ENCODE measurements at regions not wholly inside any gene's neighbourhood (a gene's known extent, or its start where the extent isn't known, plus 50 kb on each side); places are given as distances from the start of the nearest gene placed in this dataset.

DNA sequence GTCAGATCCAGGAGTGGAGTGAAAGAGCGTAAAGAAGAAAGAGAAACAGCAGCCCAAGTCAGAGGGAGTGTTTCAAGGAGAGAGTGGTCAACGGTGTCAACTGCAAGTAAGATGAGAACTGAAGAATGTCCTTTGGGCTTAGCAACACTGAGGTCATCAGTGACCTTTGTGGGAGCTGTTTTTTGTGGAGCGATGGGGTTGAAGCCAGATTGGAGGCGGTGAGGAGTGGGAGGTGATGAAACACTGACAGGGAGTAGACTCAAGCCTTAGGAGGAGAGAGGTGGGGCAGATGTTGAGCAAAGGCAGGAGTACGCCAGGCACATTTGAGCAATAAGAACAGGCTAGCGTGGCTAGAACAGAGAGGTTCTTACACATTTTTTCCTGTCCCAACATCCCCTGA, 103.7 kb upstream of the GNAO1 start:
- Histone ChIP-seq H3K36me3 (no peaks in the 10 kb centered on the region), H3K27me3 (peaks cover 0 to 4% of the 10 kb centered on the region in 2 donors), H3K9me3 (no peaks in the 10 kb centered on the region), H3K4me3 (no peak overlapping the region), H3K4me1 (no peaks in the 10 kb centered on the region), H3K27ac (no peak overlapping the region)
- TF ChIP-seq, protein P1, sequence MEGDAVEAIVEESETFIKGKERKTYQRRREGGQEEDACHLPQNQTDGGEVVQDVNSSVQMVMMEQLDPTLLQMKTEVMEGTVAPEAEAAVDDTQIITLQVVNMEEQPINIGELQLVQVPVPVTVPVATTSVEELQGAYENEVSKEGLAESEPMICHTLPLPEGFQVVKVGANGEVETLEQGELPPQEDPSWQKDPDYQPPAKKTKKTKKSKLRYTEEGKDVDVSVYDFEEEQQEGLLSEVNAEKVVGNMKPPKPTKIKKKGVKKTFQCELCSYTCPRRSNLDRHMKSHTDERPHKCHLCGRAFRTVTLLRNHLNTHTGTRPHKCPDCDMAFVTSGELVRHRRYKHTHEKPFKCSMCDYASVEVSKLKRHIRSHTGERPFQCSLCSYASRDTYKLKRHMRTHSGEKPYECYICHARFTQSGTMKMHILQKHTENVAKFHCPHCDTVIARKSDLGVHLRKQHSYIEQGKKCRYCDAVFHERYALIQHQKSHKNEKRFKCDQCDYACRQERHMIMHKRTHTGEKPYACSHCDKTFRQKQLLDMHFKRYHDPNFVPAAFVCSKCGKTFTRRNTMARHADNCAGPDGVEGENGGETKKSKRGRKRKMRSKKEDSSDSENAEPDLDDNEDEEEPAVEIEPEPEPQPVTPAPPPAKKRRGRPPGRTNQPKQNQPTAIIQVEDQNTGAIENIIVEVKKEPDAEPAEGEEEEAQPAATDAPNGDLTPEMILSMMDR (IDR thresholded peaks at IDR 0.05): no peak
- ATAC-seq (no peak), DNase-seq (no peak)
- intact Hi-C loops (cut with DNase I): no loop called here

DNA sequence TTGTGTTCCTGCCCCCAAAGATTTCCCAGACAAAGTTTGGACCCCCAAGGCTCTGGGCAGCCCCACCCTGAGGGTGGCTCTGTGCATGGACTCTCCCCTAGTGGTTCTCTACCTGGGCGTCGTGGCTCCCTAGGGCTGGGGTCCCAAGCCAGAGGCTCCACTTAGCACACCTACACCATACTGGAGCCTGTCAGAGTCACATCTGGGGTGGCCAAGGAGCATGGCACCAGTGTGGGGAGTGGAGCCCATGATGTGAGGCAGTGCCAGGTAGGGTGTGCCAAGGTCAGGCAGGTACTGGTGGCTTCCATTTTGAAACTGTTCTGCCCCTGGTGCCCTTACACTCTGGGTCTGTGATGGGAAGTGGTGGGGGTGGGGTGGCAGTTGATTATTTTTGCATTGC, 109.9 kb upstream of the GNAO1 start:
- Histone ChIP-seq H3K4me1 (no peaks in the 10 kb centered on the region), H3K4me3 (no peak overlapping the region), H3K27me3 (peaks cover 0 to 4% of the 10 kb centered on the region in 2 donors), H3K27ac (no peak overlapping the region), H3K9me3 (no peaks in the 10 kb centered on the region), H3K36me3 (no peaks in the 10 kb centered on the region)
- DNase-seq: peak in 1 of 4 donors; percentile 31
- TF ChIP-seq, protein P1 (IDR thresholded peaks at IDR 0.05): no peak
- intact Hi-C loops (cut with DNase I): no loop called here
- no peak for ATAC-seq

DNA sequence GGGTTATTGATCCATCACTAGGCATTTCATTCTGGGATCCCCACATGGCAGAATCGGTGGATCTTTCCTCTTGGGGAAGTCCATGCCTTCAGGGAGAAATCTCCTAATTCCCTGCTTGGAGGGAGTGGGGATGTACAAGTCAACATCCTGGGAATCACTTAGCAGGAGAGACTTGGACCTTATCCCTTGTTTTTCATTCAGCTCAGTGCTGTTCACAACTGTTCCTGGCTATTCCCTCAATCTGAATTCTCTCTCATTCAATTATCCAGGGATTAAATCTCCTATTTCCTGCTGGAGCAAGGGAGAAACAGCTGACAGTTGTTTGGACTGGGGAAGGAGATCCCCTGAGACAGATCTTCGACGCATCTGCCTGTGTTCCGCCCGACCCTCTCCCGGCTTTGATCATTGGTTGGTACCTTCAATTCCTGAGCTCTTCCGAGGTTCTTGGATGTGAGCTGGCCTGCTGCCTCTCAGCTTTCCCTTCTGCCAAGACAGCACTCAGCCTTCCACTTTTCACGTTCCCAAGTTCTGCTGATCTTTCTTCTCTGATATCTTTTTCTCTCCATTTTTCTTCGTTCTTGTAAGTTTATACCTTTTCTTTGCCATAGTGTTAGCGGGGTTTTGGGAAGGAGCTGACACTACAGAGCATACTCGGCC, 115.4 kb upstream of the GNAO1 start:
- Histone ChIP-seq H3K9me3 (no peaks in the 10 kb centered on the region), H3K36me3 (no peaks in the 10 kb centered on the region), H3K4me3 (no peak overlapping the region), H3K27me3 (peaks cover 0 to 8% of the 10 kb centered on the region in 2 donors), H3K4me1 (no peaks in the 10 kb centered on the region), H3K27ac (no peak overlapping the region)
- DNase-seq: no peak
- intact Hi-C loops (cut with DNase I): no loop called here
- TF ChIP-seq, protein P1 (IDR thresholded peaks at IDR 0.05): no peak
- no peak for ATAC-seq

DNA sequence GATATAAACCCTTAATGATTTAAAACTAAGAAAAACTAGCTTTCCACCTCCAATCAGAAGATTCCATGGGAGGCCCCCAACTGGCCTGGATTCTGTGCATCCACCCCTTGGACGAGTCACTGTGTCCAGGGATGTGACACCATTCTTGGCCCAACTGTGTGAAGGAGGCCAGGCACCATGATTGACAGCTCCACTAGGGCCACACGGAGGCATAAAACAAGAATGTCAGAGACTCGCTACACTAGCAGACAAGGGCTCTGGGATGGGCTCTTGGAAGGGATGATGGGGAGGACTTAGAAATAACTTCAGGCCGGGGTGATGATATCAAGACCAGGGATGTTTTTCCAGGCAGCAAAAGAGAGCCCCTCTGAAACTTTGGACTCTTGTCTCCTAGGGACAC, 117.8 kb upstream of the GNAO1 start:
- H3K4me1 ChIP-seq: no peaks in the 10 kb centered on the region
- TF ChIP-seq, protein P1 (IDR thresholded peaks at IDR 0.05): no peak
- no peak overlapping the region for H3K27ac ChIP-seq
- H3K27me3 ChIP-seq: peaks cover 0 to 8% of the 10 kb centered on the region in 2 donors
- DNase-seq (no peak), ATAC-seq (no peak)
- intact Hi-C loops (cut with DNase I): no loop called here
- H3K36me3 ChIP-seq: no peaks in the 10 kb centered on the region
- H3K9me3 ChIP-seq: no peaks in the 10 kb centered on the region
- no peak overlapping the region for H3K4me3 ChIP-seq

DNA sequence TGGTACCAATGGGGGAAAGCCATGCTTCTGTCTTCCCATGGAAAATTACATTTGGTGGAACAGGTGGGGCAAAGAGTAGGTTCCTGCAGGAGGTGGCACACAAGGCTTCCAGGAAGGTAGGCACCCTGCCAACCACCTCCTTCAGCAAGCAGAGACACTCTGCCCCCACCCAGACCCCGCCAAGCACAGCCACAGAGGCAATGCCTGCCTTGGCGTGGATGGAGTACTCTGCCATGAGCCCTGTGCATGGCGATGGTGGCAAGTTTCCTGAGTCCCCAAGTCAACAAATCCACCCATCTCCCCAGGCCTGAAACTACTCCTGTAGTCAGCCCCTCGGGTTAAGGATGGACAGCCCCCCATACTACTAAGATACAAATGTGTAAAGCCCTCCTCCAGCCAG, 119.2 kb upstream of the GNAO1 start:
- intact Hi-C loops (cut with DNase I): no loop called here
- H3K4me3 ChIP-seq: no peak overlapping the region
- H3K9me3 ChIP-seq: no peaks in the 10 kb centered on the region
- TF ChIP-seq, protein P1 (IDR thresholded peaks at IDR 0.05): no peak
- H3K36me3 ChIP-seq: no peaks in the 10 kb centered on the region
- peaks cover 0 to 8% of the 10 kb centered on the region in 2 donors for H3K27me3 ChIP-seq
- no peaks in the 10 kb centered on the region for H3K4me1 ChIP-seq
- peak in 1 of 4 donors; percentile 40 for DNase-seq
- no peak overlapping the region for H3K27ac ChIP-seq
- no peak for ATAC-seq

Data from left lung (tissue), 4 donors.